ENCODE measurements at regions not wholly inside any gene's neighbourhood (a gene's known extent, or its start where the extent isn't known, plus 50 kb on each side); places are given as distances from the start of the nearest gene placed in this dataset.

DNA sequence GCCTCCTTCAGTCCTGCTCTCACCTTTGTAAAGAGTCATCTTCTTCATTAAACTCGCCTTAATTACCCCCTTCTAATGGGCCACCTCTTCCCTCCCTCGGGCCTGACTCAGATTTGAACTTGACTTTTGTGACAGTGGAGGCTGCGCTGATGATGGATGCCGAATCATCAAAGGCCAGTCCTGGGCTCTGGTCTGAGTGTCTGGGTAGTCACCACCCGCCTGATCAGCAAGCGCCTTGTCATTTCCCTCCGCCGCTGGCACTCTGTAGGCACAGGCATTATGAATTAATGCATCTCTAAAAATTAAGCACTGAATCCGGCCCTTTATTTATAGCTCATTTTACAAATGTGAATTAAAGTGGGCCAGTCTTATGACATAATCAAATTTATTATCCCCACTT lies 116.7 kb upstream of the PROK2 start:
- H3K4me1 Mint-ChIP-seq: peaks cover 7% of the 10 kb centered on the region
- WGBS, 2 experiments (ENCODE audit: insufficient coverage in 1 of 2, insufficient read length in 1 of 2): 93 to 100% methylated on average over 7 to 9 of the region's 9 CpGs
- no peak overlapping the region for H3K9ac ChIP-seq (ENCODE audit: extremely low read depth, low read length, poor library complexity, severe bottlenecking)

DNA sequence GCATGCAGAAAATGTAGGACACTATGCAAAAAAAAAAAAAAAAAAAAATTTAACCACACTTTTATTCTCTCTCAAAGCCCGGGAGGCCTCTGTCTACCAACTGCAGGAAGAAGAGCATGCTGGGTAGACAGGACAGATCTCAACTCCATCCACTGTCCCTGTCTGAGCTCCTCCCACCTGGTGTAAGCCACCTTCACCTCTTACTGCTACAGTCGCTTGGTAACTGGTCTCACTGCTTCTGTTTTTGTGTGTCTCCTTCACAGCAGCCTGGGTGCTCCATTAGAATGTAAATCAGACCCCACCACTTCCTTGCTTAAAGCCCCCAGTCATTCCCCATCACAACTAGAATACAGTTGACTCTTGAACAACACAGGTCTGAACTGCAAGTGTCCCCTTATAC lies 115.1 kb upstream of the PROK2 start:
- Histone ChIP-seq H3K27me3 (ENCODE audit: control insufficient read depth, insufficient read depth, low read length, poor library complexity, severe bottlenecking) (no peaks in the 10 kb centered on the region), H3K36me3 (ENCODE audit: control insufficient read depth, insufficient read depth, low read length) (no peaks in the 10 kb centered on the region), H3K4me3 (ENCODE audit: low read length) (no peak overlapping the region), H3K9me3 (ENCODE audit: control insufficient read depth, low read length) (no peaks in the 10 kb centered on the region), H3K4me1 (ENCODE audit: control insufficient read depth, insufficient read depth, low read length) (no peaks in the 10 kb centered on the region), H3K27ac (ENCODE audit: low read depth, low read length) (no peak overlapping the region), H3K9ac (ENCODE audit: extremely low read depth, low read length, poor library complexity, severe bottlenecking) (no peak overlapping the region)
- TF ChIP-seq, protein P1, sequence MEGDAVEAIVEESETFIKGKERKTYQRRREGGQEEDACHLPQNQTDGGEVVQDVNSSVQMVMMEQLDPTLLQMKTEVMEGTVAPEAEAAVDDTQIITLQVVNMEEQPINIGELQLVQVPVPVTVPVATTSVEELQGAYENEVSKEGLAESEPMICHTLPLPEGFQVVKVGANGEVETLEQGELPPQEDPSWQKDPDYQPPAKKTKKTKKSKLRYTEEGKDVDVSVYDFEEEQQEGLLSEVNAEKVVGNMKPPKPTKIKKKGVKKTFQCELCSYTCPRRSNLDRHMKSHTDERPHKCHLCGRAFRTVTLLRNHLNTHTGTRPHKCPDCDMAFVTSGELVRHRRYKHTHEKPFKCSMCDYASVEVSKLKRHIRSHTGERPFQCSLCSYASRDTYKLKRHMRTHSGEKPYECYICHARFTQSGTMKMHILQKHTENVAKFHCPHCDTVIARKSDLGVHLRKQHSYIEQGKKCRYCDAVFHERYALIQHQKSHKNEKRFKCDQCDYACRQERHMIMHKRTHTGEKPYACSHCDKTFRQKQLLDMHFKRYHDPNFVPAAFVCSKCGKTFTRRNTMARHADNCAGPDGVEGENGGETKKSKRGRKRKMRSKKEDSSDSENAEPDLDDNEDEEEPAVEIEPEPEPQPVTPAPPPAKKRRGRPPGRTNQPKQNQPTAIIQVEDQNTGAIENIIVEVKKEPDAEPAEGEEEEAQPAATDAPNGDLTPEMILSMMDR (conservative IDR thresholded peaks at IDR 0.05): no peak
- Mint-ChIP-seq H3K27me3 (ENCODE audit: insufficient read depth) (peaks cover 23% of the 10 kb centered on the region), H3K36me3 (ENCODE audit: low read depth) (no peaks in the 10 kb centered on the region), H3K27ac (no peak overlapping the region), H3K4me3 (no peak overlapping the region), H3K4me1 (peaks cover 11% of the 10 kb centered on the region), H3K9me3 (no peaks in the 10 kb centered on the region)
- no peak for DNase-seq
- WGBS, 2 experiments (ENCODE audit: insufficient coverage in 1 of 2, insufficient read length in 1 of 2): 75 to 93% methylated on average over 2 of the region's 2 CpGs

More for the DNA sequence above, 116.7 kb upstream of the PROK2 start:
- Histone ChIP-seq H3K9me3 (ENCODE audit: control insufficient read depth, low read length) (no peaks in the 10 kb centered on the region), H3K4me1 (ENCODE audit: control insufficient read depth, insufficient read depth, low read length) (no peaks in the 10 kb centered on the region), H3K36me3 (ENCODE audit: control insufficient read depth, insufficient read depth, low read length) (no peaks in the 10 kb centered on the region), H3K27me3 (ENCODE audit: control insufficient read depth, insufficient read depth, low read length, poor library complexity, severe bottlenecking) (no peaks in the 10 kb centered on the region), H3K4me3 (ENCODE audit: low read length) (no peak overlapping the region), H3K27ac (ENCODE audit: low read depth, low read length) (no peak overlapping the region)
- no peaks in the 10 kb centered on the region for H3K9me3 Mint-ChIP-seq
- no peak for DNase-seq
- TF ChIP-seq, protein P1 (conservative IDR thresholded peaks at IDR 0.05): no peak
- no peak overlapping the region for H3K4me3 Mint-ChIP-seq
- H3K27ac Mint-ChIP-seq: no peak overlapping the region
- H3K27me3 Mint-ChIP-seq (ENCODE audit: insufficient read depth): peaks cover 21% of the 10 kb centered on the region
- no peaks in the 10 kb centered on the region for H3K36me3 Mint-ChIP-seq (ENCODE audit: low read depth)

DNA sequence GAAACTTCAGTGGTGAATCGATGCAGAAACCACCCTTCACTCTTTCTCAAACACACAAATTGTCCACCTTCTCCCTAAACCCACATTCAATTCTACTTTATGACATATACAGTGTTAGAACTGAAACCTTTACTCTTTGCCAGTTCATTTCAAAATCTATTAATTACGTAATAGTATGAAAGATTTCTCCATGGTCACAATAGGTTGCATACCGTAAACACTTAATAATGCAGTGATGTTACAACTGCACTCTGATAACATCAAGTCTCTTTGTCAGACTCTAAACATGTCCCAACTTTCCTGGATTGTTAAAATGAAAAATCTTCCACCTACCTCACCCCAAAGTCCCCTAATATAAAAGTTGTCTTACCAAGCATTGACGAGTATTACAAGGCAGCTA lies 111.8 kb upstream of the PROK2 start:
- Mint-ChIP-seq H3K9me3 (no peaks in the 10 kb centered on the region), H3K4me1 (peaks cover 14% of the 10 kb centered on the region), H3K36me3 (ENCODE audit: low read depth) (no peaks in the 10 kb centered on the region), H3K4me3 (no peak overlapping the region), H3K27ac (no peak overlapping the region), H3K27me3 (ENCODE audit: insufficient read depth) (peaks cover 23% of the 10 kb centered on the region)
- H3K4me3 ChIP-seq (ENCODE audit: low read length): no peak overlapping the region
- TF ChIP-seq, protein P1 (conservative IDR thresholded peaks at IDR 0.05): no peak
- no peak overlapping the region for H3K9ac ChIP-seq (ENCODE audit: extremely low read depth, low read length, poor library complexity, severe bottlenecking)
- H3K36me3 ChIP-seq (ENCODE audit: control insufficient read depth, insufficient read depth, low read length): no peaks in the 10 kb centered on the region
- H3K9me3 ChIP-seq (ENCODE audit: control insufficient read depth, low read length): no peaks in the 10 kb centered on the region
- no peak for DNase-seq
- H3K4me1 ChIP-seq (ENCODE audit: control insufficient read depth, insufficient read depth, low read length): no peaks in the 10 kb centered on the region
- no peaks in the 10 kb centered on the region for H3K27me3 ChIP-seq (ENCODE audit: control insufficient read depth, insufficient read depth, low read length, poor library complexity, severe bottlenecking)
- no peak overlapping the region for H3K27ac ChIP-seq (ENCODE audit: low read depth, low read length)
- 94 to 97% methylated on average over 4 of the region's 4 CpGs for WGBS, 2 experiments (ENCODE audit: insufficient coverage in 1 of 2, insufficient read length in 1 of 2)
